Stimulated activated CD4-positive, alpha-beta T cell treated with anti-CD3 and anti-CD28 coated beads, TNF-alpha, amount 100 ng/mL, for 48 hours (primary cell): ENCODE measurements at regions not wholly inside any gene's neighbourhood (a gene's known extent, or its start where the extent isn't known, plus 50 kb on each side); places are given as distances from the start of the nearest gene placed in this dataset.
"Not testable (repeated sequence)": the region's sequence is repeated elsewhere in the genome, so short reads cannot be mapped to it uniquely, and the experiment has no call there.

ENCODE experiments used
- DNase-seq, 3 donors: peaks; one replicate each; pipeline ENCODE4 v3.0.0-alpha.2; 2020; ENCODE audit warnings: low read depth in 3 of 3

- no peak for DNase-seq
These were observed 645.7 kb upstream of the DPP6 start for GRCh38 chr7:153406486-153406872.

DNA sequence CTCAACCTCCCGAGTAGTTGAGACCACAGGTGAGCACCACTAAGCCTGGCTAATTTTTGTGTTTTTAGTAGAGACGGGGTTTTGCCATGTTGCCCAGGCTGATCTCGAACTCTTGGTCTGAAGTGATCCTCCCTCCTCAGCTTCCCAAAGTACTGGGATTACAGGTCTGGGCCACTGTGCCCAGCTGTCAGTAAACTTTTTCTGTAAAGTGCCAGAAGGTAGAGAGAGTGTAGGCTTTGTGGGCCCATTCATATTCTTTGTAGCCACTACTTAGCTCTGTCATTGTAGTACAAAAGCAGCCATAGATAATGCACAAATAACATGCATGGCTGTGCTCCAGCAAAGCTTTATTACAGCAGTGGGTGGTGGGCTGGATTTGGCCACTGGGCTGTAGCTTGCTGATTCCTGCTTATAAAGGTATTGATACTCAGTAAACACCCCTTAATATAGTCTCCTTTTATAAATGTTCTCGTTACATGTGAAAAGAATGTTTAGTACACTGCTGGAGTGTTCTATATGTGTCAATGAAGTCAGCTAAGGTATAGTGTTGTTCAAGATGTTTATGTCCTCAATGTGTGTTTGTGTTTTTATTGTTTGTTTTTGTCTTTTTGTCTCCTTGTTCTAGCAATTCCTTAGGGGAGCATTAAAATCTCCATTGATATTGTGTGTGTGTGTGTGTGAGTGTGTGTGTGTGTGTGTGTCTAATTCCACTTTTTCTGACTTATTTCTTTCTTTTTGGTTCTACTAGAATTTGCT lies 644.7 kb upstream of the DPP6 start:
- no peak for DNase-seq

- DNase-seq, result no peak
These were observed 643.5 kb upstream of the DPP6 start for GRCh38 chr7:153408360-153409335.

- not testable (repeated sequence) for DNase-seq
These were observed 642.4 kb upstream of the DPP6 start for GRCh38 chr7:153409567-153410342.

DNA sequence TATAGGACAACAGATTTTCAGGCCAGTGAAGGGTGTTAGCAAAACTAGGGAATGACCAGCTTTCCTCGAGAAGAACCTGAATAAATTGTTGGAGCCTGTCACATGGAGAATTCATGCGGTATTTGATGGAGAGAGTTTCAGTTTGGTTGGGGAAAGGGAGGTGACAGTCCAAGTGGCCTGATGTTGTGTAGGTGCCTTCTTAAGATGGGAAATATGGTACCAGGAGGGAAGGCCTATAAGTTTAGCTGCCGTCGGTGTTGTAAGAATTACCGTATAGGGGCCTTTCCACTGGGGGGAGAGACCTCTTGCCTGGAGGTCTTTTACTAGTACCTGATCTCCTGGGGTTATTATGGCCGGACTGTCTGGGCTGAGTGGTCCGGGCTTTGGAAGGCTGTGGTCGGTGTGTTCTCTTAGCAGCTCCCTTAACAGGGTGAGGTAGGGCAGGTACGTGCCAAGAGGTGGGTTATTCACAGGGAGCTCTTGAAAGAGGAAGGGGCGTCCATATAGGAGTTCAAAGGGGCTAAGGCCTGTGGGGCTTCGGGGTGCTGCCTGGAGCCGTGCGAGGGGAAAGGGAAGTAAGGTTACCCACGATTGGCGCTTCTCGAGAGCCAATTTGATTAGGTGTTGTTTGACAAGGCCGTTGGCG lies 641.1 kb upstream of the DPP6 start:
- not testable (repeated sequence) for DNase-seq

DNA sequence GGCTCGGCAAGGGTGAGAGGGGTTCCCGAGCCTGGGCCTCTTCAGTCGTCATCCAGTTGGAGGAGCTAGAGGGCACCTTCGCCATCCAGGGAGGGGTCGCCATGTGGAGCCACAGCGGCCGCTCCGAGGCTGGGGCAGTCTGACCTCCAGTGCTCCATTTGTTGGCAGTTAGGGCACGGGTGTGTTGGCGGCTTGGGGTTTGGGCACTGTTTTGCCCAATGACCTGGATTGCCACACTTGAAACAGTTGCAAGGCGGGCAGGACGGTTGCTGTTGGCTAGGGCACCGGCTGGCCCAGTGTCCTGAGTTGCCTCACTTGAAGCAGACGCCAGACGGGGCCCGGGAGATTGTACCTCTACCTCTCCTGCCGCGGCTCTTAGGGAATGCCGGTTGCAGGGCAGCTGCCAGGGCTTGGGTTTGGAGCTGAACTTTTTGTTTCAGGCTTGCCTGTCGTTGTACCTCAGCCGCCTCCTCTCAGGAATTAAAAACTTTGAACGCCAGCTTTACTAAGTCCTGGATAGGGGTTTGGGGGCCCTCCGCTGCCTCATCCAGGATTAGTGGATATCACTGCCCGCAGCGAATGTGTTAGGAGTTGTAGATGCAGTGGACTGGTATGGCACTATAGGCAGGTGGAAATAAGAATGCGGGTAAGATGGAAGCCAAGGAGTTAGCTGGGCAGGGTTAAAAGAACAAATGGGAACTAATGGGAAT lies 639.9 kb upstream of the DPP6 start:
- DNase-seq, result not testable (repeated sequence)

GRCh38 chr7:153412824-153413198 lies 639.4 kb upstream of the DPP6 start:
- not testable (repeated sequence) for DNase-seq

DNA sequence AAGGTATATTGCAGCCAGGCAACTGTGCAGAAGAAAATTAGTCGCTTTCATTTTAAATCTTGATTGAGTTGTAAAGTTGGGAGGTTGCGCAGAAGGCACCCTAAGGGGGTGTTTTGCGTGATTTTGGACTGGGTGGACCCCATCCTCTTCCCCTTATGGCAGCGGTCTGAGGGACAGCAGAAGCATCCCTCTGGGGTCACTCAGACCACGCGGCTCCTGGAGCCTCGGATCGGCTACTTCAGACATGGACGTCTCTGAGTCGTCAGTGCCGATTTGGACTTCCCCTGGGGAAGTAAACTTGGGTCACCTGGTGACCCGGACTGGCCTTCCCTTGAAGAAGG lies 639.0 kb upstream of the DPP6 start:
- no peak for DNase-seq

DNA sequence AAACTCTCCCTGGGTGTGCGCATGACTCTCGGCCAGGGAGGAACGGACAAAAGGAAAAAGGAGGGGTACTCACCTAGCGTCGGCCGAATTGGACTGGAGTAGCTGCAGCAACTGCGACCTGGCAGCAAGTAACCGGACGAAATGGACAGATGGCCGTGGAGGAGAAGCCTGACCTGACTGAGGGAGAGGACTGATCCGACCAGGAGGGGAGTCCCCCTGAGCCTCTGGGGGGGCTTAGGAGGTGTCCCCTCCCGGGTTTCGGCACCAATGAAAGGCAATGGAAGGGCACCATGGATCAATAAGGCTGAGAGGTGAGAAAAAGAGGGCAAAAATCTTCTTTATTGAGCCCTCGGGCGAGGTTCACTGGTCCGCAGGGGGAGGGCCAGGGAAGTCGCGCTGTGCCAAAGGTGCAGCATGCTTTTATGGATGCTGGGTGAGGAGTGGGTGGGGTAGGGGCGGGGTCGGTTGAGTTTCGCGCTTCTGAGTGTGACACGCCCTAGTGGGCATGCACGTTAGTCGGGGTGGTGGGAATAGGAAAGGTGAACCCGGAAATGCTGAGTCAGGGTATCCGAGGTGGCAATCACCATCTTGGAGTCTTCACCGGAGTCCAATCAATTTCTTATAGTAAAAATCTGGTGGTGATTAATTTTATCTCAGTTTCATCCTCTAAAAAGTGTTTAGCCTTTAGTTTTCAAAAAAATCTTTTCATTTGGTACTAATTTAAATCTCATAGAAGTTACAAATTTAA lies 638.5 kb upstream of the DPP6 start:
- no peak for DNase-seq

GRCh38 chr7:153414288-153414629 lies 637.9 kb upstream of the DPP6 start:
- DNase-seq, result no peak

DNA sequence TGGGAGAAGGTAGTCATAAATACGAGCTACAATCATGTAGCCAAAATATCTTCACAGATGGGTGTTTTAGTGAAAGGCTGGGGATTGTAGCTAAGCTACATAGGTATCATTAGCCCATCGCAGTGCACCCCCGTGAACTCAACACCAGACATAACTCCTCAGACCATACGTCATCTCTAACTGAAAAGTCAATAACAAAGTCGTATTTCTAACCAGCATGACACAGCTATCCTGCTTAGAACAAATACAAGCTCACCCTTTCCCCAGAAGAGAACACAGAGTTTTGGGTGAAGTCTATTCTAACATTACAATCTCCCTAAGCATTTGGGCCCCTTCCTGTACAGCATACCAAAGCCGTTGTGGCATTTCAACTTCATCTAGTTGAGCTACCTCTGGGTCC lies 636.6 kb upstream of the DPP6 start:
- DNase-seq, result no peak

GRCh38 chr7:153422291-153423209 lies 629.6 kb upstream of the DPP6 start:
- DNase-seq, result no peak

- DNase-seq, result no peak
These were observed 629.0 kb upstream of the DPP6 start for GRCh38 chr7:153423210-153423590.

GRCh38 chr7:153430931-153431330 lies 621.3 kb upstream of the DPP6 start:
- DNase-seq, result no peak

- DNase-seq, result no peak
These were observed 620.1 kb upstream of the DPP6 start for GRCh38 chr7:153432063-153432462.

DNA sequence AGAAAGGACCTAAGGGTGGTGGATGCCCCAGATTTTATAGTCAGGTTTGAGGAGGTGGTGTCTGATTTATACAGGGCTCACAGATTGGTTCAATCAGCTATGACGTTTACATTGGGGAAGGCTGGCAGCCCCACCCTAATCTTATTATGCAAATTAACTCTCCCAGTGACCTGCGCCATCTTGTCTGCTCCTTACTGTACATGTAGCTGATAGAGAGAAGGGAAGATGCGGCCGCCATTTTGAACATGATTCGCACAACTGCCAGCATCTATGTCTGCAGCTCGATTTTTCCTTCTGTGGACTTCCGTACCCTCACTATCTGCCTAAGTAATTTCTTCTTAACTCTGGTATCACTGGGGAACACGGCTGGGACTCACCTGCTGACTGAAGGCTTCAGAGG lies 619.0 kb upstream of the DPP6 start:
- no peak for DNase-seq

GRCh38 chr7:153440715-153441114 lies 611.5 kb upstream of the DPP6 start:
- DNase-seq, result no peak

GRCh38 chr7:153443032-153443701 lies 609.0 kb upstream of the DPP6 start:
- no peak for DNase-seq

- DNase-seq, result no peak
These were observed 607.6 kb upstream of the DPP6 start for GRCh38 chr7:153444641-153445040.
